IPS-18c (cell line): ENCODE measurements at regions not wholly inside any gene's neighbourhood (a gene's known extent, or its start where the extent isn't known, plus 50 kb on each side); places are given as distances from the start of the nearest gene placed in this dataset.
"Not testable (repeated sequence)": the region's sequence is repeated elsewhere in the genome, so short reads cannot be mapped to it uniquely, and the experiment has no call there.

Experiments used
- H3K4me3 ChIP-seq: 2 replicates; pipeline ENCODE4 v1.7.0; 2013; ENCODE audit warnings: low read depth, mild to moderate bottlenecking, low read length, moderate library complexity; ENCODE audit not compliant: insufficient read depth
- H3K9me3 ChIP-seq: one replicate; pipeline ENCODE4 v1.6.1; 2013; ENCODE audit warnings: mild to moderate bottlenecking, low read length, moderate library complexity; ENCODE audit not compliant: control insufficient read depth, insufficient read depth

- Histone ChIP-seq H3K9me3 (no peaks in the 10 kb centered on the region), H3K4me3 (no peak overlapping the region)
These were observed 1426.5 kb downstream of the CDH11 start for GRCh38 chr16:63695347-63695746.

- H3K9me3 ChIP-seq: no peaks in the 10 kb centered on the region
- H3K4me3 ChIP-seq: no peak overlapping the region
These were observed 1430.9 kb downstream of the CDH11 start for GRCh38 chr16:63690961-63691360.

GRCh38 chr16:63690267-63690666, 1431.6 kb downstream of the CDH11 start:
- Histone ChIP-seq H3K9me3 (no peaks in the 10 kb centered on the region), H3K4me3 (no peak overlapping the region)

GRCh38 chr16:63689068-63689467, 1432.8 kb downstream of the CDH11 start:
- Histone ChIP-seq H3K9me3 (no peaks in the 10 kb centered on the region), H3K4me3 (no peak overlapping the region)

GRCh38 chr16:63684149-63685101, 1437.4 kb downstream of the CDH11 start:
- H3K4me3 ChIP-seq: no peak overlapping the region

DNA sequence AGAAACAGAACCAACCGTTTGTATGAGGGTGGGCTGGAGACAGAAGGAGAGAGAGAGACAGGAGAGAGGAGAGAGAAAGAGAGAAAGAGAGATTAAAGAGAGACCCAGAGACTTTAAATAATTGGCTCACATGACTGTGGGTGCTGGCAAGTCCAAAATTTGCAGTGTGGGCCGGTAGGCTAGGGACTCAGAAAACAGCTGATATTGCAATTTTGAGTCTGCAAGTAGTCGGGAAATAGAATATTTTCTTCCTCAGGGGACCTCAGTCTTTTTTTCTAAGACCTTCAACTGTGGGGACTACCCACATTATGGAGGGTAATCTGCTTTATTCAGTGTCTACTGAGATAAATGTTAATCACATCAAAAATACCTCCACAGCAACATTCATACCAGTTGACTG, 1439.0 kb downstream of the CDH11 start:
- no peaks in the 10 kb centered on the region for H3K9me3 ChIP-seq

More at GRCh38 chr16:63684149-63685101, 1437.4 kb downstream of the CDH11 start:
- no peaks in the 10 kb centered on the region for H3K9me3 ChIP-seq

DNA sequence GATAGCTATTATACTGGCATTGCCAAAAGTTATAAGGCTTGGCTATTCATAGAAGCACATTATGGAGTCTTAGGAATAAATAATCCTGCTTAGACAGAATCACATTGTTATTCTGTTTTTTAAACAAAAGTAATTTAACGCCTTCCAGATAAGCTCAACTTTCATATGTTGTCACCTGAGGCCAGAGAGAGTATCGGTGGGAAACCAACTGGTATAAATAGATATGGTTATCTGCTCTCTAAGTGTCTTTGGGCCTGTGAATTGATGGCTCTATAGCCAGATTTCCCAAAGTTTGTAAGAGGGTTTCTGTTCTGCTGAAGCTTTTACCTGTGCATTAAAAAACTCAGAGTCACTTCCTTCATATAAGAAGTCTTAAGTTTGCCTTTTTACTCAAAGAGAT, 1449.4 kb downstream of the CDH11 start:
- no peak overlapping the region for H3K4me3 ChIP-seq
- H3K9me3 ChIP-seq: no peaks in the 10 kb centered on the region

More for the DNA sequence above, 1439.0 kb downstream of the CDH11 start:
- no peak overlapping the region for H3K4me3 ChIP-seq

GRCh38 chr16:63663155-63663554, 1458.7 kb downstream of the CDH11 start:
- no peak overlapping the region for H3K4me3 ChIP-seq
- no peaks in the 10 kb centered on the region for H3K9me3 ChIP-seq

- Histone ChIP-seq H3K4me3 (no peak overlapping the region), H3K9me3 (no peaks in the 10 kb centered on the region)
These were observed 1466.0 kb downstream of the CDH11 start for GRCh38 chr16:63655846-63656245.

GRCh38 chr16:63653044-63653839, 1468.6 kb downstream of the CDH11 start:
- Histone ChIP-seq H3K9me3 (no peaks in the 10 kb centered on the region), H3K4me3 (no peak overlapping the region)

- H3K4me3 ChIP-seq: no peak overlapping the region
- no peaks in the 10 kb centered on the region for H3K9me3 ChIP-seq
These were observed 1469.8 kb downstream of the CDH11 start for GRCh38 chr16:63652091-63652490.

DNA sequence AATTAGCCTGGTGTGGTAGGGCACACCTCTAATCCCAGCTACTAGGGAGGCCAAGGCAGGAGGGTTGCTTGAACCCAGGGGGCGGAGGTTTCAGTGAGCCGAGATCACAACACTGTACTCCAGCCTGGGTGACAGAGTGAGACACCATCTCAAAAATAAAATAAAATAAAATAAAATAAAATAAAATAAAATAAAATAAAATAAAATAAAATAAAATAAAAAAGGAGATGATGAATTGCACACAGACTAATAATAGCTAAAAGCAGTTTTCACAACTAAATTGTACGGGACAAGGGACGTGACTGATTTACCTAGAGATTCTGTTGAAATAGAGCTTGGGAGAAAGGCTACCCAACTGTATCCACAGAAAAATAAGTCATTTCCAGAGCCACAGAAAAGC, 1471.3 kb downstream of the CDH11 start:
- Histone ChIP-seq H3K4me3 (no peak overlapping the region), H3K9me3 (no peaks in the 10 kb centered on the region)

GRCh38 chr16:63633706-63634445, 1488.0 kb downstream of the CDH11 start:
- H3K9me3 ChIP-seq, H3K4me3 ChIP-seq: not testable (repeated sequence)

DNA sequence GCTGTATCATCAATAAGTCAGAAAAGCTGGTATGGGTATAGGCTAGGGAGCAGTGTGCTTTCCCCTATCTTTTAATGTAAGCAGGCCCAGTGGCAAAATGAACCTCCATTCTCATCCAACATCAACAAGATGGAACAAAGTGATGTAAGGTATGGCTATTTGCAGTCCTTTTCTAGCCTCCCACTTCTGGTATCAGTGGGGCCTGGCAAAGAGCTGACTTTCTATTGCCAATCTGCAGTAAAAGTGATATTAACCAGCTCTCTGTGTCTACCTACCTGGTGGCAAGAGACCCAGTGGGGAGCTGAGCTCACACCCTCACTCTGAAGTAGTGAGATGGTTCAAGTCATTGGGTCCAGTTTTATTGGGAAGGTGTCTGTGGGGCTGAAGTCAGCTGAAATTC, 1492.6 kb downstream of the CDH11 start:
- H3K9me3 ChIP-seq: peaks cover under 1% of the 10 kb centered on the region

DNA sequence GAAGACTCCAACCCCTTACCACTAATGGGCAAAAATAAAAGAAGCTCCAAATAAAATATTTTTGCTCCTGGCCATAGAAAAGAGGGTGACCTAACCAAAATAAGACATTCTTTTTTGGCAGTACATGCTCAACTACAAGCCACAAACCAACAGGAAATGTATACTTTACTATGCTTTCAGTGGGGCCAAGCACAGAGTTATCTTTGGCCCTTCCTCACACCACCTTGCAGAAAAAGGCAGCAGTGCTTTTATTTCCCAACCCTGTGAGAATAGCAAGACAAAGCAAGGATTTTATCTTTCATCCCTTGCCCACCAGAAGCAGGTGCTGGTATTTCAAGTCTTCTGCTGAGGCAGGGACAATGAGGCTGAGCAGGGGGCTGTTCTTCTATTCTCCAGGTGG, 1493.1 kb downstream of the CDH11 start:
- H3K9me3 ChIP-seq: no peaks in the 10 kb centered on the region
- H3K4me3 ChIP-seq: no peak overlapping the region

More for the DNA sequence above, 1492.6 kb downstream of the CDH11 start:
- H3K4me3 ChIP-seq: no peak overlapping the region

GRCh38 chr16:63625126-63625525, 1496.7 kb downstream of the CDH11 start:
- Histone ChIP-seq H3K9me3 (no peaks in the 10 kb centered on the region), H3K4me3 (no peak overlapping the region)

DNA sequence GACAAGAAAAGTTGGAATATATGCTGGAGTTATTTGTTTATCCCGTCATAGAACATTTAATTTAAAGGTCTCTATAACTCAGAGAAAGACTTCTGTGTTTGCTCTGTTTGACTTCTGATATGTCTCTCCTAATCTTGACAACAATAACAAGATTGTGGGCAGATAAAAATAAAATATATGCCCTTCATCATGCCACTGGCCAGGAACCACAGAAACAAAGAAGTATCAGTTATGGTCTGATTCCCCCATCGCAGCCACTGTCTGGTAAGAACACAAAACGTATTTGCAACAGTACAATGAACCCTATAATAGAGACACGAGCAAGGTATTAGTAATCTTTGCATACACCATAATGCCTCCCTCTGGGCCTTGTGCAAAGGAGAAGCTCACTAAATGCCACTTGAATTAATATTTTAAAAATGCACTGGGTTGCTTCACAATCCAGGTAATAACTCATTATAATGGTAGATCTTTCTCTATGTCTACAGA, 1498.3 kb downstream of the CDH11 start:
- no peak overlapping the region for H3K4me3 ChIP-seq

More for the DNA sequence above, 1498.3 kb downstream of the CDH11 start:
- H3K9me3 ChIP-seq: no peaks in the 10 kb centered on the region
